ENCODE measurements at regions not wholly inside any gene's neighbourhood (a gene's known extent, or its start where the extent isn't known, plus 50 kb on each side); places are given as distances from the start of the nearest gene placed in this dataset.

- TF ChIP-seq, protein P1, sequence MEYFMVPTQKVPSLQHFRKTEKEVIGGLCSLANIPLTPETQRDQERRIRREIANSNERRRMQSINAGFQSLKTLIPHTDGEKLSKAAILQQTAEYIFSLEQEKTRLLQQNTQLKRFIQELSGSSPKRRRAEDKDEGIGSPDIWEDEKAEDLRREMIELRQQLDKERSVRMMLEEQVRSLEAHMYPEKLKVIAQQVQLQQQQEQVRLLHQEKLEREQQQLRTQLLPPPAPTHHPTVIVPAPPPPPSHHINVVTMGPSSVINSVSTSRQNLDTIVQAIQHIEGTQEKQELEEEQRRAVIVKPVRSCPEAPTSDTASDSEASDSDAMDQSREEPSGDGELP (IDR thresholded peaks at IDR 0.05; ENCODE audit: borderline replicate concordance, low read depth) = peak; percentile 73; the same call in 1 of the 2 replicates
- TF ChIP-seq GABPA (IDR thresholded peaks at IDR 0.05; ENCODE audit: low read depth, low read length) = no peak
- TF ChIP-seq GABPA (CRISPR knock-in tag; IDR thresholded peaks at IDR 0.05; ENCODE audit: low read depth) = no peak
- TF ChIP-seq, protein P2, sequence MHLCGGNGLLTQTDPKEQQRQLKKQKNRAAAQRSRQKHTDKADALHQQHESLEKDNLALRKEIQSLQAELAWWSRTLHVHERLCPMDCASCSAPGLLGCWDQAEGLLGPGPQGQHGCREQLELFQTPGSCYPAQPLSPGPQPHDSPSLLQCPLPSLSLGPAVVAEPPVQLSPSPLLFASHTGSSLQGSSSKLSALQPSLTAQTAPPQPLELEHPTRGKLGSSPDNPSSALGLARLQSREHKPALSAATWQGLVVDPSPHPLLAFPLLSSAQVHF (CRISPR knock-in tag; IDR thresholded peaks at IDR 0.05) = no peak
- no peak for TF ChIP-seq ATF7-NPFF (CRISPR knock-in tag; IDR thresholded peaks at IDR 0.05; ENCODE audit: low read depth)
- TF ChIP-seq CBX1 (IDR thresholded peaks at IDR 0.05; ENCODE audit: low read depth) = no peak
- TF ChIP-seq CC2D1A (CRISPR knock-in tag; IDR thresholded peaks at IDR 0.05) = no peak
- TF ChIP-seq AHDC1 (CRISPR knock-in tag; IDR thresholded peaks at IDR 0.05; ENCODE audit: borderline replicate concordance) = peak; percentile 48; the same call in 1 of the 2 replicates
- TF ChIP-seq ZBTB38 (CRISPR knock-in tag; IDR thresholded peaks at IDR 0.05) = 0 out of 2 replicates have a peak, but pooled peaks have one; percentile 27
- peak; percentile 41; the same call in 1 of the 2 replicates for TF ChIP-seq ZNF747 (CRISPR knock-in tag; IDR thresholded peaks at IDR 0.05; ENCODE audit: borderline replicate concordance)
- peak; percentile 58 for TF ChIP-seq ZNF883 (CRISPR knock-in tag; IDR thresholded peaks at IDR 0.05; ENCODE audit: not compliant biosample characterization)
- TF ChIP-seq PBX3 (CRISPR knock-in tag; IDR thresholded peaks at IDR 0.05; ENCODE audit: borderline replicate concordance) = no peak
- 0 out of 2 replicates have a peak, but pooled peaks have one; percentile 39 for TF ChIP-seq ZNF331 (CRISPR knock-in tag; IDR thresholded peaks at IDR 0.05)
- no peak for TF ChIP-seq SOX6 (IDR thresholded peaks at IDR 0.05)
- TF ChIP-seq SOX6 (CRISPR knock-in tag; IDR thresholded peaks at IDR 0.05) = peak; percentile 98
- peak; percentile 85 for TF ChIP-seq HNF4G (IDR thresholded peaks at IDR 0.05; ENCODE audit: borderline replicate concordance, low read depth, low read length)
- TF ChIP-seq HNF4G (CRISPR knock-in tag; IDR thresholded peaks at IDR 0.05; ENCODE audit: borderline replicate concordance, low read depth) = peak; percentile 71; the same call in 1 of the 2 replicates
- TF ChIP-seq MAZ (IDR thresholded peaks at IDR 0.05; ENCODE audit: borderline replicate concordance, low read depth, low read length) = no peak
- 0 out of 2 replicates have a peak, but pooled peaks have one; percentile 34 for TF ChIP-seq MAZ (CRISPR knock-in tag; IDR thresholded peaks at IDR 0.05; ENCODE audit: low read depth)
Measured at GRCh38 chr20:62528983-62529891, 53.4 kb upstream of the GATA5 start (continued).

All from HepG2 (cell line).